GM12891 (cell line): ENCODE measurements at regions not wholly inside any gene's neighbourhood (a gene's known extent, or its start where the extent isn't known, plus 50 kb on each side); places are given as distances from the start of the nearest gene placed in this dataset.

Experiments used
- POLR2A ChIP-seq: IDR thresholded peaks from 2 replicates; pipeline ENCODE4 v1.6.1; 2011; ENCODE audit warnings: low read depth, low read length, control low read depth
- POLR2AphosphoS5 ChIP-seq: IDR thresholded peaks from 2 replicates; pipeline ENCODE4 v1.6.1; 2011; ENCODE audit warnings: low read depth, low read length, control low read depth

- TF ChIP-seq POLR2AphosphoS5 (no peak), POLR2A (no peak)
Observed at GRCh38 chr4:32429151-32429550, 1709.0 kb downstream of the PCDH7 start.
